ENCODE measurements at regions not wholly inside any gene's neighbourhood (a gene's known extent, or its start where the extent isn't known, plus 50 kb on each side); places are given as distances from the start of the nearest gene placed in this dataset.

GRCh38 chr5:44619875-44620610 is 188.7 kb upstream of the MRPS30 start:
- Histone ChIP-seq H3K27me3 (no peaks in the 10 kb centered on the region), H3K36me3 (replicated peaks in 1 of 2; ENCODE audit: insufficient read depth in 1 of 2, low read depth in 2 of 2) (no peaks in the 10 kb centered on the region), H3K9me3 (no peaks in the 10 kb centered on the region), H3K27ac (no peak overlapping the region), H3K4me3 (no peak overlapping the region), H3K4me1 (no peaks in the 10 kb centered on the region)
- TF ChIP-seq, protein P1, sequence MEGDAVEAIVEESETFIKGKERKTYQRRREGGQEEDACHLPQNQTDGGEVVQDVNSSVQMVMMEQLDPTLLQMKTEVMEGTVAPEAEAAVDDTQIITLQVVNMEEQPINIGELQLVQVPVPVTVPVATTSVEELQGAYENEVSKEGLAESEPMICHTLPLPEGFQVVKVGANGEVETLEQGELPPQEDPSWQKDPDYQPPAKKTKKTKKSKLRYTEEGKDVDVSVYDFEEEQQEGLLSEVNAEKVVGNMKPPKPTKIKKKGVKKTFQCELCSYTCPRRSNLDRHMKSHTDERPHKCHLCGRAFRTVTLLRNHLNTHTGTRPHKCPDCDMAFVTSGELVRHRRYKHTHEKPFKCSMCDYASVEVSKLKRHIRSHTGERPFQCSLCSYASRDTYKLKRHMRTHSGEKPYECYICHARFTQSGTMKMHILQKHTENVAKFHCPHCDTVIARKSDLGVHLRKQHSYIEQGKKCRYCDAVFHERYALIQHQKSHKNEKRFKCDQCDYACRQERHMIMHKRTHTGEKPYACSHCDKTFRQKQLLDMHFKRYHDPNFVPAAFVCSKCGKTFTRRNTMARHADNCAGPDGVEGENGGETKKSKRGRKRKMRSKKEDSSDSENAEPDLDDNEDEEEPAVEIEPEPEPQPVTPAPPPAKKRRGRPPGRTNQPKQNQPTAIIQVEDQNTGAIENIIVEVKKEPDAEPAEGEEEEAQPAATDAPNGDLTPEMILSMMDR (IDR thresholded peaks at IDR 0.05) = no peak
- TF ChIP-seq POLR2A (IDR thresholded peaks at IDR 0.05) = no peak
- ATAC-seq = no peak
- WGBS, 2 donors = 79 to 82% methylated on average over 3 of the region's 3 CpGs
- intact Hi-C loops (cut with DNase I) = no loop called here
- no peak for DNase-seq

DNA sequence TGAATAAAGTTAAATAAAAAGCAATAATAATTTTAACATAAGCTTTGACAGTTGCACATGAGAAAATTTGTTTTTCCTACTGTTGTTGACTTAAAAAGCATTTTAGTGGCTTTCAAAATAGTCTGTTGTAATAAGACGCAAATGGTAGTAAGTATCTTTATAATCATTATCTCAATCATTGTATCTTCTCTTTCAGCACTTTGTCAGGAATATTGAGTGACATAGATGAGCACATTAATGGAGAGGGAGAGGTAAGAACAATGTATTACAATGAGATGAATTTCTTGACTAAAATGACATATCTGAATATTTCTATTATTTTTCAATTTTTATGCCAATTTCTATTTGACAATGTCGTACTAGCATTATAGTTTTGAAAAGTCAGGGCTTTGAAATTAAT is 193.9 kb upstream of the MRPS30 start:
- Histone ChIP-seq H3K4me1 (no peaks in the 10 kb centered on the region), H3K36me3 (replicated peaks in 1 of 2; ENCODE audit: insufficient read depth in 1 of 2, low read depth in 2 of 2) (no peaks in the 10 kb centered on the region), H3K27ac (no peak overlapping the region), H3K4me3 (no peak overlapping the region), H3K9me3 (no peaks in the 10 kb centered on the region), H3K27me3 (no peaks in the 10 kb centered on the region)
- intact Hi-C loops (cut with DNase I) = no loop called here
- no peak for TF ChIP-seq POLR2A (IDR thresholded peaks at IDR 0.05)
- TF ChIP-seq, protein P1 (IDR thresholded peaks at IDR 0.05) = no peak
- DNase-seq (no peak), ATAC-seq (no peak)
- 80 to 87% methylated on average over 2 of the region's 2 CpGs for WGBS, 2 donors

GRCh38 chr5:44613936-44614335 is 194.8 kb upstream of the MRPS30 start:
- H3K27ac ChIP-seq = no peak overlapping the region

DNA sequence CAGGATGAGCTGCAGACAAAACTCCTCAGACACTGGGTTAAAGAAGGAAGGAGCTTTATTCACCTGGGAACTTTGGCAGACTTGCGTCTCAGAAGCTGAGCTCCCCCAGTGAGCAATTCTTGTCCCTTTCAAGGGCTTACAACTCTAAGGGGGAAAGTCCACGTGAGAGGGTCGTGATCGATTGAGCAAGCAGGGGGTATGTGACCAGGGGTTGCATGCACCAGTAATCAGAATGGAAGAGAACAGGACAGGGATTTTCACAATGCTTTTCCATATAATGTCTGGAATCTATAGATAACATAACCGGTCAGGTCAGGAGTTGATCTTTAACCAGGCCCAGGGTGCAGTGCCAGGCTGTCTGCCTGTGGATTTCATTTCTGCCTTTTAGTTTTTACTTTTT is 202.8 kb upstream of the MRPS30 start:
- DNase-seq (no peak), ATAC-seq (no peak)
- Histone ChIP-seq H3K27ac (no peak overlapping the region), H3K27me3 (no peaks in the 10 kb centered on the region), H3K9me3 (no peaks in the 10 kb centered on the region), H3K4me3 (no peak overlapping the region), H3K4me1 (no peaks in the 10 kb centered on the region), H3K36me3 (replicated peaks in 1 of 2; ENCODE audit: insufficient read depth in 1 of 2, low read depth in 2 of 2) (no peaks in the 10 kb centered on the region)
- 33 to 51% methylated on average over 5 of the region's 5 CpGs for WGBS, 2 donors
- intact Hi-C loops (cut with DNase I) = no loop called here
- TF ChIP-seq, protein P1 (IDR thresholded peaks at IDR 0.05) = no peak
- no peak for TF ChIP-seq POLR2A (IDR thresholded peaks at IDR 0.05)

More at GRCh38 chr5:44613936-44614335, 194.8 kb upstream of the MRPS30 start:
- Histone ChIP-seq H3K9me3 (no peaks in the 10 kb centered on the region), H3K4me1 (no peaks in the 10 kb centered on the region), H3K27me3 (no peaks in the 10 kb centered on the region), H3K4me3 (no peak overlapping the region), H3K36me3 (replicated peaks in 1 of 2; ENCODE audit: insufficient read depth in 1 of 2, low read depth in 2 of 2) (no peaks in the 10 kb centered on the region)
- TF ChIP-seq, protein P1 (IDR thresholded peaks at IDR 0.05) = no peak
- no peak for TF ChIP-seq POLR2A (IDR thresholded peaks at IDR 0.05)
- 72 to 88% methylated on average over 1 of the region's 1 CpG for WGBS, 2 donors
- DNase-seq (no peak), ATAC-seq (no peak)
- intact Hi-C loops (cut with DNase I) = no loop called here
